ENCODE measurements at regions not wholly inside any gene's neighbourhood (a gene's known extent, or its start where the extent isn't known, plus 50 kb on each side); places are given as distances from the start of the nearest gene placed in this dataset.

DNA sequence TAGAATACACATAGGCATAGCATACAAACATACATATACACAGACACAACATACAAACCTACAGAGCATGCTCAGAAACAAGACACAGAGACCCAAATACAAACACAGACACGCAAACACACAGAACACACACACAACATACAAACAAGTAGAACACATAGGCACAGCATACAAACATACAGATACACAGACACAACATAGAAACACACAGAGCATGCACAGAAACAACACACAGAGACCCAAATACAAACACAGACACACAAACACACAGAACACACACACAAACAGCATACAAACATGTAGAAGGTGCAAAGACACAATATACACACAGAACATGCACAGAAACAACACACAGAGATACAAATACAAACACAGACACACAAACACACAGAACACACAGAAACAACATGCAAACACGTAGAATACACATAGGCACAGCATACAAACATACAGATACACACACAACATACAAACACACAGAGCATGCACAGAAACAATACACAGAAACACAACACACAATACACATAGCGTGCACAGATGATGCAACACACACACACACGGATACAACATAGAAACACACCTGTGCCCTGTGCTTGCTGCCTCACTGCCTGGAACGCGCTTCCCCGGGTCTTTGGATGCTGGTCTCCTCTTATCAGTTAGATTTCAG lies 469.0 kb upstream of the CDH4 start:
- TF ChIP-seq, protein P1, sequence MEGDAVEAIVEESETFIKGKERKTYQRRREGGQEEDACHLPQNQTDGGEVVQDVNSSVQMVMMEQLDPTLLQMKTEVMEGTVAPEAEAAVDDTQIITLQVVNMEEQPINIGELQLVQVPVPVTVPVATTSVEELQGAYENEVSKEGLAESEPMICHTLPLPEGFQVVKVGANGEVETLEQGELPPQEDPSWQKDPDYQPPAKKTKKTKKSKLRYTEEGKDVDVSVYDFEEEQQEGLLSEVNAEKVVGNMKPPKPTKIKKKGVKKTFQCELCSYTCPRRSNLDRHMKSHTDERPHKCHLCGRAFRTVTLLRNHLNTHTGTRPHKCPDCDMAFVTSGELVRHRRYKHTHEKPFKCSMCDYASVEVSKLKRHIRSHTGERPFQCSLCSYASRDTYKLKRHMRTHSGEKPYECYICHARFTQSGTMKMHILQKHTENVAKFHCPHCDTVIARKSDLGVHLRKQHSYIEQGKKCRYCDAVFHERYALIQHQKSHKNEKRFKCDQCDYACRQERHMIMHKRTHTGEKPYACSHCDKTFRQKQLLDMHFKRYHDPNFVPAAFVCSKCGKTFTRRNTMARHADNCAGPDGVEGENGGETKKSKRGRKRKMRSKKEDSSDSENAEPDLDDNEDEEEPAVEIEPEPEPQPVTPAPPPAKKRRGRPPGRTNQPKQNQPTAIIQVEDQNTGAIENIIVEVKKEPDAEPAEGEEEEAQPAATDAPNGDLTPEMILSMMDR (conservative IDR thresholded peaks at IDR 0.05; ENCODE audit: low read length), result no peak
- TF ChIP-seq EZH2phosphoT487 (IDR thresholded peaks at IDR 0.05; ENCODE audit: borderline replicate concordance, low read depth, low read length), result no peak

Data from OCI-LY7 (cell line).